AG09319 (cell line): ENCODE measurements at regions not wholly inside any gene's neighbourhood (a gene's known extent, or its start where the extent isn't known, plus 50 kb on each side); places are given as distances from the start of the nearest gene placed in this dataset.

ENCODE experiments used
- DNase-seq: peaks from one replicate; pipeline ENCODE4 v3.0.0-alpha.2; 2010; ENCODE audit warnings: low read depth; ENCODE audit errors: extremely low read depth
- CTCF ChIP-seq: IDR thresholded peaks from 2 replicates; pipeline ENCODE4 v1.5.1; 2011; ENCODE audit warnings: low read depth, mild to moderate bottlenecking, inconsistent platforms, low read length, moderate library complexity

- TF ChIP-seq CTCF, result no peak
- no peak for DNase-seq
These were observed 654.1 kb downstream of the STIM2 start for GRCh38 chr4:27514711-27515110.

GRCh38 chr4:27515140-27515539, 654.5 kb downstream of the STIM2 start:
- no peak for DNase-seq
- TF ChIP-seq CTCF, result no peak

GRCh38 chr4:27518876-27519275, 658.2 kb downstream of the STIM2 start:
- no peak for TF ChIP-seq CTCF
- no peak for DNase-seq

- TF ChIP-seq CTCF, result no peak
- DNase-seq, result no peak
These were observed 663.6 kb downstream of the STIM2 start for GRCh38 chr4:27524224-27524623.

- no peak for TF ChIP-seq CTCF
- DNase-seq, result no peak
These were observed 673.8 kb downstream of the STIM2 start for GRCh38 chr4:27534488-27534887.

- no peak for TF ChIP-seq CTCF
- DNase-seq, result no peak
These were observed 707.8 kb downstream of the STIM2 start for GRCh38 chr4:27568236-27568951.

- DNase-seq, result no peak
- no peak for TF ChIP-seq CTCF
These were observed 708.3 kb downstream of the STIM2 start for GRCh38 chr4:27568952-27569319.
